Tibial nerve (tissue), 4 donors: ENCODE measurements at regions not wholly inside any gene's neighbourhood (a gene's known extent, or its start where the extent isn't known, plus 50 kb on each side); places are given as distances from the start of the nearest gene placed in this dataset.

Experiments used
- EP300 ChIP-seq, 2 donors: sonication (generic); formaldehyde crosslinking; IDR thresholded peaks; one replicate each; pipeline ENCODE4 v1.6.1; 2017; ENCODE audit warnings: antibody characterized with exemption in 2 of 2, mild to moderate bottlenecking in 1 of 2
- TF ChIP-seq, protein P1 (sequence below), 5 experiments: fragments of 200-600 bp in 3 of 5; fragments of 450-650 bp in 2 of 5; sonication (generic) in 3 of 5; IDR thresholded peaks; one replicate each; pipeline ENCODE4 v1.5.1; 2016 to 2019; ENCODE audit warnings: antibody characterized with exemption in 5 of 5, mild to moderate bottlenecking in 3 of 5, moderate library complexity in 2 of 5

DNA sequence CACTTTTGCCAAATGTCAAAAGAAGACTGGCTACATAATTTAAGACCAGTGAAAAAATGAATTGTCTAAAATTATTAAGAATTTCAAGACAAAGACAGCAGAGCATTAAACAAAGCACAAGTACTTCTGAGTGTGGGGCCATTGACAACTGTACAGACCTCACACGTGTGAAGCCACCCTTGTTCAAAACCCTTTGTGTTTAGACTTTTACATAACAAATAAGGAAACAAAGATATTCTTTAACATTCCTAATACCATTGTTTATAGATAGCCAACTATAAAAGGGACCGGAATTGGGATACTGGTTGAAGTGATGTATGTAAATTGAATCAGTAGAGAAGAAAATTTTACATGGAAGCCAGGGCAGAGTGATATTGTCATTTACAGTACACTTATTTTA, 624.2 kb downstream of the PCDH18 start:
- TF ChIP-seq, protein P1, sequence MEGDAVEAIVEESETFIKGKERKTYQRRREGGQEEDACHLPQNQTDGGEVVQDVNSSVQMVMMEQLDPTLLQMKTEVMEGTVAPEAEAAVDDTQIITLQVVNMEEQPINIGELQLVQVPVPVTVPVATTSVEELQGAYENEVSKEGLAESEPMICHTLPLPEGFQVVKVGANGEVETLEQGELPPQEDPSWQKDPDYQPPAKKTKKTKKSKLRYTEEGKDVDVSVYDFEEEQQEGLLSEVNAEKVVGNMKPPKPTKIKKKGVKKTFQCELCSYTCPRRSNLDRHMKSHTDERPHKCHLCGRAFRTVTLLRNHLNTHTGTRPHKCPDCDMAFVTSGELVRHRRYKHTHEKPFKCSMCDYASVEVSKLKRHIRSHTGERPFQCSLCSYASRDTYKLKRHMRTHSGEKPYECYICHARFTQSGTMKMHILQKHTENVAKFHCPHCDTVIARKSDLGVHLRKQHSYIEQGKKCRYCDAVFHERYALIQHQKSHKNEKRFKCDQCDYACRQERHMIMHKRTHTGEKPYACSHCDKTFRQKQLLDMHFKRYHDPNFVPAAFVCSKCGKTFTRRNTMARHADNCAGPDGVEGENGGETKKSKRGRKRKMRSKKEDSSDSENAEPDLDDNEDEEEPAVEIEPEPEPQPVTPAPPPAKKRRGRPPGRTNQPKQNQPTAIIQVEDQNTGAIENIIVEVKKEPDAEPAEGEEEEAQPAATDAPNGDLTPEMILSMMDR (IDR thresholded peaks at IDR 0.05): no peak
- no peak for TF ChIP-seq EP300 (IDR thresholded peaks at IDR 0.05)
